ENCODE measurements at regions not wholly inside any gene's neighbourhood (a gene's known extent, or its start where the extent isn't known, plus 50 kb on each side); places are given as distances from the start of the nearest gene placed in this dataset.

- ATAC-seq (ENCODE audit: insufficient number of reproducible peaks, low FRiP score, low read depth) (no peak), DNase-seq (ENCODE audit: low spot score) (no peak)
- Histone ChIP-seq H3K4me1 (ENCODE audit: control insufficient read depth in 1 of 2, low read depth in 2 of 2) (no peaks in the 10 kb centered on the region), H3K27me3 (replicated peaks; ENCODE audit: insufficient read depth) (no peaks in the 10 kb centered on the region), H3K36me3 (no peaks in the 10 kb centered on the region), H3K27ac (no peak overlapping the region), H3K4me3 (no peak overlapping the region), H3K9me3 (no peaks in the 10 kb centered on the region)
- TF ChIP-seq CTCF (IDR thresholded peaks at IDR 0.05) = no peak
These were observed 71.2 kb upstream of the NECTIN1 start for GRCh38 chr11:119800171-119800570.

- no peak for DNase-seq (ENCODE audit: low spot score)
- no peaks in the 10 kb centered on the region for H3K27me3 ChIP-seq (replicated peaks; ENCODE audit: insufficient read depth)
- ATAC-seq (ENCODE audit: insufficient number of reproducible peaks, low FRiP score, low read depth) = no peak
These were observed 69.7 kb upstream of the NECTIN1 start for GRCh38 chr11:119798656-119799055.

GRCh38 chr11:119797736-119798135 lies 68.7 kb upstream of the NECTIN1 start:
- no peaks in the 10 kb centered on the region for H3K9me3 ChIP-seq
- no peak overlapping the region for H3K27ac ChIP-seq
- DNase-seq (ENCODE audit: low spot score) = no peak
- H3K4me1 ChIP-seq (ENCODE audit: control insufficient read depth in 1 of 2, low read depth in 2 of 2) = no peaks in the 10 kb centered on the region
- no peaks in the 10 kb centered on the region for H3K27me3 ChIP-seq (replicated peaks; ENCODE audit: insufficient read depth)
- no peaks in the 10 kb centered on the region for H3K36me3 ChIP-seq
- ATAC-seq (ENCODE audit: insufficient number of reproducible peaks, low FRiP score, low read depth) = no peak
- no peak for TF ChIP-seq CTCF (IDR thresholded peaks at IDR 0.05)
- no peak overlapping the region for H3K4me3 ChIP-seq

More at GRCh38 chr11:119798656-119799055, 69.7 kb upstream of the NECTIN1 start:
- H3K4me3 ChIP-seq = no peak overlapping the region
- no peaks in the 10 kb centered on the region for H3K9me3 ChIP-seq
- no peak for TF ChIP-seq CTCF (IDR thresholded peaks at IDR 0.05)
- H3K4me1 ChIP-seq (ENCODE audit: control insufficient read depth in 1 of 2, low read depth in 2 of 2) = no peaks in the 10 kb centered on the region
- H3K27ac ChIP-seq = no peak overlapping the region
- no peaks in the 10 kb centered on the region for H3K36me3 ChIP-seq

GRCh38 chr11:119797123-119797611 lies 68.2 kb upstream of the NECTIN1 start:
- Histone ChIP-seq H3K9me3 (no peaks in the 10 kb centered on the region), H3K27me3 (replicated peaks; ENCODE audit: insufficient read depth) (no peaks in the 10 kb centered on the region), H3K36me3 (no peaks in the 10 kb centered on the region), H3K4me1 (ENCODE audit: control insufficient read depth in 1 of 2, low read depth in 2 of 2) (no peaks in the 10 kb centered on the region), H3K4me3 (no peak overlapping the region), H3K27ac (no peak overlapping the region)
- DNase-seq (ENCODE audit: low spot score) = no peak
- ATAC-seq (ENCODE audit: insufficient number of reproducible peaks, low FRiP score, low read depth) = no peak
- TF ChIP-seq CTCF (IDR thresholded peaks at IDR 0.05) = no peak

GRCh38 chr11:119796363-119797060 lies 67.5 kb upstream of the NECTIN1 start:
- Histone ChIP-seq H3K4me1 (ENCODE audit: control insufficient read depth in 1 of 2, low read depth in 2 of 2) (no peaks in the 10 kb centered on the region), H3K27me3 (replicated peaks; ENCODE audit: insufficient read depth) (no peaks in the 10 kb centered on the region), H3K27ac (no peak overlapping the region), H3K4me3 (no peak overlapping the region), H3K36me3 (no peaks in the 10 kb centered on the region), H3K9me3 (no peaks in the 10 kb centered on the region)
- DNase-seq (ENCODE audit: low spot score) (no peak), ATAC-seq (ENCODE audit: insufficient number of reproducible peaks, low FRiP score, low read depth) (no peak)
- TF ChIP-seq CTCF (IDR thresholded peaks at IDR 0.05) = no peak
